ENCODE measurements at regions not wholly inside any gene's neighbourhood (a gene's known extent, or its start where the extent isn't known, plus 50 kb on each side); places are given as distances from the start of the nearest gene placed in this dataset.

GRCh38 chr2:58992062-58992706, 751.1 kb upstream of the FANCL start:
- Mint-ChIP-seq H3K9me3 (peaks cover 0 to 5% (median 0%) of the 10 kb centered on the region in 7 donors), H3K36me3 (no peaks in the 10 kb centered on the region), H3K4me3 (no peak overlapping the region), H3K27me3 (no peaks in the 10 kb centered on the region), H3K4me1 (no peaks in the 10 kb centered on the region), H3K27ac (no peak overlapping the region)
- Histone ChIP-seq H3K36me3 (ENCODE audit: control insufficient read depth, insufficient read depth, low read length) (no peaks in the 10 kb centered on the region), H3K4me3 (ENCODE audit: low read depth, low read length) (no peak overlapping the region), H3K4me1 (ENCODE audit: control insufficient read depth, insufficient read depth, low read length, poor library complexity, severe bottlenecking) (no peaks in the 10 kb centered on the region), H3K9me3 (ENCODE audit: control insufficient read depth in 2 of 2, low read length in 2 of 2) (no peaks in the 10 kb centered on the region), H3K27ac (ENCODE audit: insufficient read depth, low read length, poor library complexity, severe bottlenecking) (no peak overlapping the region), H3K27me3 (ENCODE audit: control insufficient read depth, insufficient read depth, low read length) (no peaks in the 10 kb centered on the region)
- ATAC-seq (ENCODE audit: low read depth in 2 of 2) = no peak
- DNase-seq = no peak

- H3K4me3 Mint-ChIP-seq = no peak overlapping the region
- H3K36me3 Mint-ChIP-seq = no peaks in the 10 kb centered on the region
- no peaks in the 10 kb centered on the region for H3K4me1 ChIP-seq (ENCODE audit: control insufficient read depth, insufficient read depth, low read length, poor library complexity, severe bottlenecking)
- H3K27me3 ChIP-seq (ENCODE audit: control insufficient read depth, insufficient read depth, low read length) = no peaks in the 10 kb centered on the region
- no peak overlapping the region for H3K4me3 ChIP-seq (ENCODE audit: low read depth, low read length)
- no peak overlapping the region for H3K27ac Mint-ChIP-seq
- H3K27ac ChIP-seq (ENCODE audit: insufficient read depth, low read length, poor library complexity, severe bottlenecking) = no peak overlapping the region
- H3K4me1 Mint-ChIP-seq = no peaks in the 10 kb centered on the region
- peaks cover 0 to 5% (median 0%) of the 10 kb centered on the region in 7 donors for H3K9me3 Mint-ChIP-seq
- no peak for DNase-seq
- no peak for ATAC-seq (ENCODE audit: low read depth in 2 of 2)
- H3K36me3 ChIP-seq (ENCODE audit: control insufficient read depth, insufficient read depth, low read length) = no peaks in the 10 kb centered on the region
- H3K27me3 Mint-ChIP-seq = no peaks in the 10 kb centered on the region
- no peaks in the 10 kb centered on the region for H3K9me3 ChIP-seq (ENCODE audit: control insufficient read depth in 2 of 2, low read length in 2 of 2)
Measured at GRCh38 chr2:58991357-58991756, 750.2 kb upstream of the FANCL start.

- DNase-seq (no peak), ATAC-seq (ENCODE audit: low read depth in 2 of 2) (no peak)
- Histone ChIP-seq H3K36me3 (ENCODE audit: control insufficient read depth, insufficient read depth, low read length) (no peaks in the 10 kb centered on the region), H3K9me3 (ENCODE audit: control insufficient read depth in 2 of 2, low read length in 2 of 2) (no peaks in the 10 kb centered on the region), H3K4me1 (ENCODE audit: control insufficient read depth, insufficient read depth, low read length, poor library complexity, severe bottlenecking) (no peaks in the 10 kb centered on the region), H3K4me3 (ENCODE audit: low read depth, low read length) (no peak overlapping the region), H3K27me3 (ENCODE audit: control insufficient read depth, insufficient read depth, low read length) (no peaks in the 10 kb centered on the region), H3K27ac (ENCODE audit: insufficient read depth, low read length, poor library complexity, severe bottlenecking) (no peak overlapping the region)
- no peaks in the 10 kb centered on the region for H3K36me3 Mint-ChIP-seq
- H3K9me3 Mint-ChIP-seq = peaks cover 0 to 5% (median 0%) of the 10 kb centered on the region in 7 donors
- H3K27me3 Mint-ChIP-seq = no peaks in the 10 kb centered on the region
- peaks cover 0 to 2% (median 0%) of the 10 kb centered on the region in 4 donors for H3K4me1 Mint-ChIP-seq
- no peak overlapping the region for H3K4me3 Mint-ChIP-seq
- no peak overlapping the region for H3K27ac Mint-ChIP-seq
Measured at GRCh38 chr2:58985541-58985940, 744.4 kb upstream of the FANCL start.

GRCh38 chr2:58984731-58985130, 743.6 kb upstream of the FANCL start:
- no peaks in the 10 kb centered on the region for H3K36me3 Mint-ChIP-seq
- no peak for DNase-seq
- H3K27me3 Mint-ChIP-seq = no peaks in the 10 kb centered on the region
- peaks cover 0 to 2% (median 0%) of the 10 kb centered on the region in 4 donors for H3K4me1 Mint-ChIP-seq
- no peak overlapping the region for H3K27ac ChIP-seq (ENCODE audit: insufficient read depth, low read length, poor library complexity, severe bottlenecking)
- peaks cover 0 to 5% (median 0%) of the 10 kb centered on the region in 7 donors for H3K9me3 Mint-ChIP-seq
- H3K27ac Mint-ChIP-seq = no peak overlapping the region
- H3K4me1 ChIP-seq (ENCODE audit: control insufficient read depth, insufficient read depth, low read length, poor library complexity, severe bottlenecking) = no peaks in the 10 kb centered on the region
- no peak overlapping the region for H3K4me3 ChIP-seq (ENCODE audit: low read depth, low read length)
- H3K27me3 ChIP-seq (ENCODE audit: control insufficient read depth, insufficient read depth, low read length) = no peaks in the 10 kb centered on the region
- no peaks in the 10 kb centered on the region for H3K36me3 ChIP-seq (ENCODE audit: control insufficient read depth, insufficient read depth, low read length)
- no peak for ATAC-seq (ENCODE audit: low read depth in 2 of 2)
- no peak overlapping the region for H3K4me3 Mint-ChIP-seq
- H3K9me3 ChIP-seq (ENCODE audit: control insufficient read depth in 2 of 2, low read length in 2 of 2) = no peaks in the 10 kb centered on the region

- no peaks in the 10 kb centered on the region for H3K27me3 Mint-ChIP-seq
- peaks cover 0 to 2% (median 0%) of the 10 kb centered on the region in 7 donors for H3K9me3 Mint-ChIP-seq
- Histone ChIP-seq H3K4me1 (ENCODE audit: control insufficient read depth, insufficient read depth, low read length, poor library complexity, severe bottlenecking) (no peaks in the 10 kb centered on the region), H3K4me3 (ENCODE audit: low read depth, low read length) (no peak overlapping the region), H3K9me3 (ENCODE audit: control insufficient read depth in 2 of 2, low read length in 2 of 2) (no peaks in the 10 kb centered on the region), H3K27ac (ENCODE audit: insufficient read depth, low read length, poor library complexity, severe bottlenecking) (no peak overlapping the region), H3K27me3 (ENCODE audit: control insufficient read depth, insufficient read depth, low read length) (no peaks in the 10 kb centered on the region), H3K36me3 (ENCODE audit: control insufficient read depth, insufficient read depth, low read length) (no peaks in the 10 kb centered on the region)
- no peaks in the 10 kb centered on the region for H3K36me3 Mint-ChIP-seq
- H3K4me3 Mint-ChIP-seq = no peak overlapping the region
- peaks cover 0 to 2% (median 0%) of the 10 kb centered on the region in 4 donors for H3K4me1 Mint-ChIP-seq
- DNase-seq = no peak
- ATAC-seq (ENCODE audit: low read depth in 2 of 2) = no peak
- H3K27ac Mint-ChIP-seq = no peak overlapping the region
Measured at GRCh38 chr2:58983111-58983510, 742.0 kb upstream of the FANCL start.

GRCh38 chr2:58981237-58981636, 740.1 kb upstream of the FANCL start:
- DNase-seq (no peak), ATAC-seq (ENCODE audit: low read depth in 2 of 2) (no peak)
- Mint-ChIP-seq H3K4me3 (no peak overlapping the region), H3K4me1 (peaks cover 0 to 2% (median 0%) of the 10 kb centered on the region in 4 donors), H3K27me3 (no peaks in the 10 kb centered on the region), H3K9me3 (peaks cover 0 to 3% (median 0%) of the 10 kb centered on the region in 7 donors), H3K27ac (no peak overlapping the region), H3K36me3 (no peaks in the 10 kb centered on the region)
- no peaks in the 10 kb centered on the region for H3K36me3 ChIP-seq (ENCODE audit: control insufficient read depth, insufficient read depth, low read length)
- no peaks in the 10 kb centered on the region for H3K27me3 ChIP-seq (ENCODE audit: control insufficient read depth, insufficient read depth, low read length)
- H3K27ac ChIP-seq (ENCODE audit: insufficient read depth, low read length, poor library complexity, severe bottlenecking) = no peak overlapping the region
- no peaks in the 10 kb centered on the region for H3K4me1 ChIP-seq (ENCODE audit: control insufficient read depth, insufficient read depth, low read length, poor library complexity, severe bottlenecking)
- no peaks in the 10 kb centered on the region for H3K9me3 ChIP-seq (ENCODE audit: control insufficient read depth in 2 of 2, low read length in 2 of 2)
- H3K4me3 ChIP-seq (ENCODE audit: low read depth, low read length) = no peak overlapping the region

- no peak overlapping the region for H3K4me3 Mint-ChIP-seq
- ATAC-seq (ENCODE audit: low read depth in 2 of 2) = no peak
- H3K36me3 ChIP-seq (ENCODE audit: control insufficient read depth, insufficient read depth, low read length) = no peaks in the 10 kb centered on the region
Measured at GRCh38 chr2:58976375-58977071, 735.4 kb upstream of the FANCL start.

GRCh38 chr2:58974881-58975280, 733.8 kb upstream of the FANCL start:
- Histone ChIP-seq H3K36me3 (ENCODE audit: control insufficient read depth, insufficient read depth, low read length) (no peaks in the 10 kb centered on the region), H3K9me3 (ENCODE audit: control insufficient read depth in 2 of 2, low read length in 2 of 2) (no peaks in the 10 kb centered on the region), H3K4me3 (ENCODE audit: low read depth, low read length) (no peak overlapping the region), H3K27me3 (ENCODE audit: control insufficient read depth, insufficient read depth, low read length) (no peaks in the 10 kb centered on the region), H3K4me1 (ENCODE audit: control insufficient read depth, insufficient read depth, low read length, poor library complexity, severe bottlenecking) (no peaks in the 10 kb centered on the region), H3K27ac (ENCODE audit: insufficient read depth, low read length, poor library complexity, severe bottlenecking) (no peak overlapping the region)
- Mint-ChIP-seq H3K4me1 (no peaks in the 10 kb centered on the region), H3K27ac (no peak overlapping the region), H3K4me3 (no peak overlapping the region), H3K36me3 (no peaks in the 10 kb centered on the region), H3K9me3 (peaks cover 0 to 4% (median 0%) of the 10 kb centered on the region in 7 donors), H3K27me3 (no peaks in the 10 kb centered on the region)
- DNase-seq = no peak
- ATAC-seq (ENCODE audit: low read depth in 2 of 2) = no peak

More at GRCh38 chr2:58976375-58977071, 735.4 kb upstream of the FANCL start:
- Mint-ChIP-seq H3K9me3 (peaks cover 0 to 4% (median 0%) of the 10 kb centered on the region in 7 donors), H3K27ac (no peak overlapping the region), H3K4me1 (peaks cover 0 to 2% (median 0%) of the 10 kb centered on the region in 4 donors), H3K27me3 (no peaks in the 10 kb centered on the region), H3K36me3 (no peaks in the 10 kb centered on the region)
- H3K27ac ChIP-seq (ENCODE audit: insufficient read depth, low read length, poor library complexity, severe bottlenecking) = no peak overlapping the region
- H3K9me3 ChIP-seq (ENCODE audit: control insufficient read depth in 2 of 2, low read length in 2 of 2) = no peaks in the 10 kb centered on the region
- no peak for DNase-seq
- no peak overlapping the region for H3K4me3 ChIP-seq (ENCODE audit: low read depth, low read length)
- H3K27me3 ChIP-seq (ENCODE audit: control insufficient read depth, insufficient read depth, low read length) = no peaks in the 10 kb centered on the region
- H3K4me1 ChIP-seq (ENCODE audit: control insufficient read depth, insufficient read depth, low read length, poor library complexity, severe bottlenecking) = no peaks in the 10 kb centered on the region

All from CD4-positive, CD25-positive, alpha-beta regulatory T cell (primary cell).